HEK293 (cell line): ENCODE measurements at regions not wholly inside any gene's neighbourhood (a gene's known extent, or its start where the extent isn't known, plus 50 kb on each side); places are given as distances from the start of the nearest gene placed in this dataset.

Experiments
- CTCF ChIA-PET: fragments of 350-600 bp; formaldehyde crosslinking; extraction: SDS; loops from one replicate; lab custom pipeline; 2021; ENCODE audit warnings: antibody characterized with exemption; lab: Yijun Ruan, JAX
- POLR2A ChIA-PET: fragments of 300-600 bp; formaldehyde crosslinking; extraction: SDS; loops from one replicate; lab custom pipeline; 2020; ENCODE audit warnings: antibody characterized with exemption, inconsistent platforms; lab: Yijun Ruan, JAX
- H3K27ac ChIP-seq: fragments of 200-500 bp; sonication (Bioruptor generic); 2 replicates; pipeline ENCODE4 v1.5.1; 2014; ENCODE audit warnings: low read depth, low read length, control low read depth, inconsistent platforms; ENCODE audit errors: extremely low read depth
- H3K36me3 ChIP-seq, 2 experiments: fragments of 200-500 bp in 1 of 2; sonication (Bioruptor generic) in 1 of 2; 1 replicate in 1 of 2; 2 replicates in 1 of 2; pipeline ENCODE4 v1.5.1; 2014 to 2017; ENCODE audit warnings: inconsistent platforms in 2 of 2, low read length in 2 of 2; ENCODE audit not compliant: control insufficient read depth in 2 of 2, insufficient read depth in 1 of 2
- H3K4me1 ChIP-seq: fragments of 200-500 bp; sonication (Bioruptor generic); 2 replicates; pipeline ENCODE4 v1.5.1; 2014; ENCODE audit warnings: mild to moderate bottlenecking, low read length, inconsistent platforms; ENCODE audit not compliant: control insufficient read depth, insufficient read depth
- H3K4me3 ChIP-seq: 2 replicates; pipeline ENCODE4 v1.5.1; 2011; ENCODE audit warnings: low read depth, mild to moderate bottlenecking, control low read depth, low read length, moderate library complexity
- H3K9me3 ChIP-seq: fragments of 200-500 bp; sonication (Bioruptor generic); 2 replicates; pipeline ENCODE4 v1.5.1; 2014; ENCODE audit warnings: low read depth, low read length, inconsistent platforms; ENCODE audit not compliant: control insufficient read depth, insufficient read depth
- AEBP2 ChIP-seq: fragments of 450-650 bp; formaldehyde crosslinking; IDR thresholded peaks from 2 replicates; pipeline ENCODE4 v1.5.1; 2016; ENCODE audit warnings: missing biosample characterization, missing genetic modification characterization, borderline replicate concordance
- GLIS2 ChIP-seq: fragments of 450-650 bp; formaldehyde crosslinking; IDR thresholded peaks from 2 replicates; pipeline ENCODE4 v1.5.1; 2016; ENCODE audit warnings: missing biosample characterization, missing genetic modification characterization
- MEIS1 ChIP-seq: sonication (generic); formaldehyde crosslinking; IDR thresholded peaks from 2 replicates; pipeline ENCODE4 v1.8.1; 2022; ENCODE audit warnings: missing genetic modification reagents, mild to moderate bottlenecking, borderline replicate concordance
- OVOL3 ChIP-seq: fragments of 450-650 bp; formaldehyde crosslinking; IDR thresholded peaks from 2 replicates; pipeline ENCODE4 v1.5.1; 2016; ENCODE audit warnings: missing biosample characterization, missing genetic modification characterization
- PRDM6 ChIP-seq: fragments of 450-650 bp; formaldehyde crosslinking; IDR thresholded peaks from 2 replicates; pipeline ENCODE4 v1.5.1; 2017; ENCODE audit warnings: missing biosample characterization, missing genetic modification characterization
- SETDB1 ChIP-seq: IDR thresholded peaks from one replicate; pipeline ENCODE4 v1.6.1; 2017; ENCODE audit warnings: mild to moderate bottlenecking, low read length, moderate library complexity, mixed read lengths; ENCODE audit not compliant: insufficient read length
- YY2 ChIP-seq: fragments of 450-650 bp; formaldehyde crosslinking; IDR thresholded peaks from 2 replicates; pipeline ENCODE4 v1.5.1; 2016; ENCODE audit warnings: missing biosample characterization, missing genetic modification characterization
- ZNF302 ChIP-seq: fragments of 450-650 bp; formaldehyde crosslinking; IDR thresholded peaks from 2 replicates; pipeline ENCODE4 v1.5.1; 2016; ENCODE audit warnings: missing biosample characterization, missing genetic modification characterization, low read depth
- ZNF341 ChIP-seq: fragments of 450-650 bp; formaldehyde crosslinking; IDR thresholded peaks from 2 replicates; pipeline ENCODE4; 2016; ENCODE audit warnings: low read depth, missing biosample characterization, missing genetic modification characterization
- ZNF416 ChIP-seq: fragments of 450-650 bp; formaldehyde crosslinking; IDR thresholded peaks from 2 replicates; pipeline ENCODE4 v1.5.1; 2016; ENCODE audit warnings: missing biosample characterization, missing genetic modification characterization
- ZNF426 ChIP-seq: fragments of 450-650 bp; formaldehyde crosslinking; IDR thresholded peaks from 2 replicates; pipeline ENCODE4 v1.5.1; 2017; ENCODE audit warnings: missing biosample characterization, missing genetic modification characterization, mild to moderate bottlenecking, inconsistent platforms, moderate library complexity
- ZNF473 ChIP-seq: fragments of 450-650 bp; formaldehyde crosslinking; IDR thresholded peaks from 2 replicates; pipeline ENCODE4 v1.5.1; 2017; ENCODE audit warnings: missing biosample characterization, missing genetic modification characterization
- ZNF530 ChIP-seq: fragments of 450-650 bp; formaldehyde crosslinking; IDR thresholded peaks from 2 replicates; pipeline ENCODE4 v1.5.1; 2016; ENCODE audit warnings: low read depth, missing biosample characterization, missing genetic modification characterization
- ZNF585B ChIP-seq: fragments of 450-650 bp; formaldehyde crosslinking; IDR thresholded peaks from 2 replicates; pipeline ENCODE4 v1.5.1; 2016; ENCODE audit warnings: missing biosample characterization, missing genetic modification characterization
- ZNF658 ChIP-seq: fragments of 450-650 bp; formaldehyde crosslinking; IDR thresholded peaks from 2 replicates; pipeline ENCODE4; 2016; ENCODE audit warnings: missing biosample characterization, missing genetic modification characterization
- TF ChIP-seq, protein P1 (sequence below): fragments of 450-650 bp; formaldehyde crosslinking; IDR thresholded peaks from 2 replicates; pipeline ENCODE4 v1.5.1; 2016; ENCODE audit warnings: missing biosample characterization, missing genetic modification characterization
- TF ChIP-seq, protein P2 (sequence below): fragments of 450-650 bp; formaldehyde crosslinking; IDR thresholded peaks from 2 replicates; pipeline ENCODE4 v1.5.1; 2016; ENCODE audit warnings: missing biosample characterization, missing genetic modification characterization
- TF ChIP-seq, protein P3 (sequence below): fragments of 450-650 bp; formaldehyde crosslinking; IDR thresholded peaks from 2 replicates; pipeline ENCODE4 v1.5.1; 2016; ENCODE audit warnings: missing biosample characterization, missing genetic modification characterization

DNA sequence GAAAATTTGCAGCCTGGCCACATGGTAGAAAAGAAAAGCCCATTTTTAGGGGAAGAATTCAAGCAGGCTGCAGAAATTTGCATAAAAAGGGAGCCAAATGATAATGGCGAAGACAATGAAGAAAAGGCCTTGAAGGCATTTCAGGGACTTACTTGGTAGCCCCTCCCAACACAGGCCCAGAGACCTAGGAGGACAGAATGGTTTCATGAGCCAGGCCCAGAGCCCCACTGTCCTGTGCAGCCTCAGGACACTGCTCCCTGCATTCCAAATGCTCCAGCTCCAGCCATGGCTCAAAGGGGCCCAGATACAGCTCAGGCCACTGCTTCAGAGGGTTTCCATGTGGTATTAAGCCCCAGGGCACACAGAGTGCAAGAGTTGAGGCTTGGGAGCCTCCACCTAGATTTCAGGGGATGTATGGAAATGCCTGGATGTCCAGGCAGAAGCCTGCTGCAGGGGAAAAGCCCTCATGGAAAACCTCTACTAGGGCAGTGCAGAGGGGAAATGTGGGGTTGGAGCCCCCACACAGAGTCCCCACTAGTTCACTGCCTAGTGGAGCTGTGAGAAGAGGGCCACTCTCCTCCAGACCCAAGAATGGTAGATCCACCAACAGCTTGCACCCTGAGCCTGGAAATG is 271.7 kb upstream of the KLF3 start:
- H3K4me3 ChIP-seq, result no peak overlapping the region
- ChIA-PET POLR2A (no interaction called here), CTCF (no interaction called here)
- H3K36me3 ChIP-seq, result no peaks in the 10 kb centered on the region
- no peak for TF ChIP-seq GLIS2 (tag by site-specific recombination)
- no peak for TF ChIP-seq ZNF416 (tag by site-specific recombination)
- TF ChIP-seq ZNF426 (tag by site-specific recombination), result no peak
- peak; percentile 61 for TF ChIP-seq SETDB1
- no peak for TF ChIP-seq AEBP2
- TF ChIP-seq ZNF585B (tag by site-specific recombination), result peak; percentile 86
- no peak for TF ChIP-seq ZNF530 (tag by site-specific recombination)
- H3K27ac ChIP-seq, result no peak overlapping the region
- no peaks in the 10 kb centered on the region for H3K4me1 ChIP-seq
- no peaks in the 10 kb centered on the region for H3K9me3 ChIP-seq

DNA sequence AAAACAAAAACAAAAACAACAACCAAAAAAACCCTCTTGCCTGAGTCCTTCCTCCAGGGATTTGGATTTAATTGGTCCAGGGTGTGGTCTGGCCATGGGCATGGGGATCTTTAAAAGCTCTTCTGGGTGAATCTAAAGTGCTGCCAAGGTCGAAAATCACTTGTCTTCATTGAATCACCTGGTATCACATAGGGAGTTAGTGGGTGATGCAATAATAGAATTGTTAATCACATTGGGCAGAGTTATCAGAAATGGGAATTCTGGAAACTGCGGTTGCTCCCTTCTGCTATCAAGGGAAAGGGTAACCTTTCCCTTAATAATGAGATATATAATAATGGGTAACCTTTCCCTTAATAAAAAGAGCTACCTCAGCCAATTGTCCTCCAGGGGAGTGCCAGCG is 267.9 kb upstream of the KLF3 start:
- CTCF ChIA-PET, result interaction anchor here (0.6 to 0.9 kb wide), 2 partner anchors 279 to 336 kb away, joined by 3 to 4 read pairs; no protein-coding TSS in a partner anchor

DNA sequence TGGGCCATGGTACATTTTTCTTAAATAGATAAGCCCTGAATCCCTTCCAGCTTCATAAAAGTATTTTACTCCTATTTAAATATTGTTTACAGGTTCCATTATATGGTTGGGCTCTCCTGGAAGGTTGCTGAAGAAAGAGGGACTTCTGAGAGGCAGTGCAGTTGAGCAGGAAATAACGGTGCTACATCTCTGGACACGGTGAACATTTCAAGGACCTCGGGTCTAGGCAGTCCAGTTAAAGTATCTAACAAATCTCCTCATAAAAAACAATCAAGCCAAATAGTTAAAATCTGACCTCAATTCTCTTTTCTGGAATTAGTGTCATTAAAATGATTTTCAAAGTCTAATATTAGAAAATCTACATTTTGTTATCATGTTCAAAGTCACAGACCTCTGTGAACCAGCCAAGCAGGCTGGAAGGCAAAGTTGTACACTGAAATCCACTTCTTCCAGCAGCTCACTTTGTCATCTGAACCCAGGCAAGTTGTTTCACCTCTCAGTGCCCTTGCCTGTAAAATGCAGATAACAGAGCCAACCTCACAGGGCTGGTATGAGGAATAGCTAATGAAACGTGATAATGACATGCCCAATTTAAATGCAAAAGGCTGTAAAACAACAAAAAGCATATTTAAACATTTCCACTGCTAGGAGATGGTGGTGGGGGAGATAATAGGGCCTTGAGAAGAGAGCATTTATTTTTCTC is 267.0 kb upstream of the KLF3 start:
- Histone ChIP-seq H3K36me3 (no peaks in the 10 kb centered on the region), H3K4me1 (no peaks in the 10 kb centered on the region), H3K4me3 (no peak overlapping the region), H3K27ac (no peak overlapping the region), H3K9me3 (no peaks in the 10 kb centered on the region)
- ChIA-PET CTCF (interaction anchor here (0.6 to 0.9 kb wide), 2 partner anchors 278 to 335 kb away, joined by 3 to 4 read pairs; no protein-coding TSS in a partner anchor), POLR2A (no interaction called here)
- TF ChIP-seq, protein P1, sequence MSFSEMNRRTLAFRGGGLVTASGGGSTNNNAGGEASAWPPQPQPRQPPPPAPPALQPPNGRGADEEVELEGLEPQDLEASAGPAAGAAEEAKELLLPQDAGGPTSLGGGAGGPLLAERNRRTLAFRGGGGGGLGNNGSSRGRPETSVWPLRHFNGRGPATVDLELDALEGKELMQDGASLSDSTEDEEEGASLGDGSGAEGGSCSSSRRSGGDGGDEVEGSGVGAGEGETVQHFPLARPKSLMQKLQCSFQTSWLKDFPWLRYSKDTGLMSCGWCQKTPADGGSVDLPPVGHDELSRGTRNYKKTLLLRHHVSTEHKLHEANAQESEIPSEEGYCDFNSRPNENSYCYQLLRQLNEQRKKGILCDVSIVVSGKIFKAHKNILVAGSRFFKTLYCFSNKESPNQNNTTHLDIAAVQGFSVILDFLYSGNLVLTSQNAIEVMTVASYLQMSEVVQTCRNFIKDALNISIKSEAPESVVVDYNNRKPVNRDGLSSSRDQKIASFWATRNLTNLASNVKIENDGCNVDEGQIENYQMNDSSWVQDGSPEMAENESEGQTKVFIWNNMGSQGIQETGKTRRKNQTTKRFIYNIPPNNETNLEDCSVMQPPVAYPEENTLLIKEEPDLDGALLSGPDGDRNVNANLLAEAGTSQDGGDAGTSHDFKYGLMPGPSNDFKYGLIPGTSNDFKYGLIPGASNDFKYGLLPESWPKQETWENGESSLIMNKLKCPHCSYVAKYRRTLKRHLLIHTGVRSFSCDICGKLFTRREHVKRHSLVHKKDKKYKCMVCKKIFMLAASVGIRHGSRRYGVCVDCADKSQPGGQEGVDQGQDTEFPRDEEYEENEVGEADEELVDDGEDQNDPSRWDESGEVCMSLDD, result no peak
- TF ChIP-seq PRDM6 (peak; percentile 68), OVOL3 (tag by site-specific recombination) (no peak)
- TF ChIP-seq, protein P2, sequence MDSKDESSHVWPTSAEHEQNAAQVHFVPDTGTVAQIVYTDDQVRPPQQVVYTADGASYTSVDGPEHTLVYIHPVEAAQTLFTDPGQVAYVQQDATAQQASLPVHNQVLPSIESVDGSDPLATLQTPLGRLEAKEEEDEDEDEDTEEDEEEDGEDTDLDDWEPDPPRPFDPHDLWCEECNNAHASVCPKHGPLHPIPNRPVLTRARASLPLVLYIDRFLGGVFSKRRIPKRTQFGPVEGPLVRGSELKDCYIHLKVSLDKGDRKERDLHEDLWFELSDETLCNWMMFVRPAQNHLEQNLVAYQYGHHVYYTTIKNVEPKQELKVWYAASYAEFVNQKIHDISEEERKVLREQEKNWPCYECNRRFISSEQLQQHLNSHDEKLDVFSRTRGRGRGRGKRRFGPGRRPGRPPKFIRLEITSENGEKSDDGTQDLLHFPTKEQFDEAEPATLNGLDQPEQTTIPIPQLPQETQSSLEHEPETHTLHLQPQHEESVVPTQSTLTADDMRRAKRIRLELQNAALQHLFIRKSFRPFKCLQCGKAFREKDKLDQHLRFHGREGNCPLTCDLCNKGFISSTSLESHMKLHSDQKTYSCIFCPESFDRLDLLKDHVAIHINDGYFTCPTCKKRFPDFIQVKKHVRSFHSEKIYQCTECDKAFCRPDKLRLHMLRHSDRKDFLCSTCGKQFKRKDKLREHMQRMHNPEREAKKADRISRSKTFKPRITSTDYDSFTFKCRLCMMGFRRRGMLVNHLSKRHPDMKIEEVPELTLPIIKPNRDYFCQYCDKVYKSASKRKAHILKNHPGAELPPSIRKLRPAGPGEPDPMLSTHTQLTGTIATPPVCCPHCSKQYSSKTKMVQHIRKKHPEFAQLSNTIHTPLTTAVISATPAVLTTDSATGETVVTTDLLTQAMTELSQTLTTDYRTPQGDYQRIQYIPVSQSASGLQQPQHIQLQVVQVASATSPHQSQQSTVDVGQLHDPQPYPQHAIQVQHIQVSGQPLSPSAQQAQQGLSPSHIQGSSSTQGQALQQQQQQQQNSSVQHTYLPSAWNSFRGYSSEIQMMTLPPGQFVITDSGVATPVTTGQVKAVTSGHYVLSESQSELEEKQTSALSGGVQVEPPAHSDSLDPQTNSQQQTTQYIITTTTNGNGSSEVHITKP (tag by site-specific recombination), result no peak

More for the DNA sequence above, 267.9 kb upstream of the KLF3 start:
- no peak for TF ChIP-seq ZNF658
- TF ChIP-seq, protein P3, sequence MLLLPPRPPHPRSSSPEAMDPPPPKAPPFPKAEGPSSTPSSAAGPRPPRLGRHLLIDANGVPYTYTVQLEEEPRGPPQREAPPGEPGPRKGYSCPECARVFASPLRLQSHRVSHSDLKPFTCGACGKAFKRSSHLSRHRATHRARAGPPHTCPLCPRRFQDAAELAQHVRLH (tag by site-specific recombination), result no peak
- TF ChIP-seq MEIS1 (CRISPR knock-in tag), result no peak
- TF ChIP-seq ZNF585B (tag by site-specific recombination), result no peak
- TF ChIP-seq YY2, result no peak
- no peak for TF ChIP-seq ZNF341 (tag by site-specific recombination)
- TF ChIP-seq PRDM6, result no peak
- TF ChIP-seq ZNF473 (tag by site-specific recombination), result no peak
- no peak for TF ChIP-seq ZNF302 (tag by site-specific recombination)
- Histone ChIP-seq H3K4me1 (no peaks in the 10 kb centered on the region), H3K27ac (no peak overlapping the region), H3K4me3 (no peak overlapping the region), H3K9me3 (no peaks in the 10 kb centered on the region), H3K36me3 (no peaks in the 10 kb centered on the region)
- POLR2A ChIA-PET, result no interaction called here
